HTR-8/SVneo (cell line): ENCODE measurements at regions not wholly inside any gene's neighbourhood (a gene's known extent, or its start where the extent isn't known, plus 50 kb on each side); places are given as distances from the start of the nearest gene placed in this dataset.

Experiments used
- DNase-seq: peaks from one replicate; pipeline ENCODE4 v3.0.0; 2011; ENCODE audit warnings: low spot score, mixed read lengths; ENCODE audit not compliant: insufficient read length
- FAIRE-seq: peaks from 2 replicates; lab custom pipeline; 2011; peaks lifted over from hg19 to GRCh38; lab: Jason Lieb, UNC

- DNase-seq (no peak), FAIRE-seq (no peak)
These were observed 143.2 kb downstream of the KIT start for GRCh38 chr4:54800831-54801530.

- FAIRE-seq (no peak), DNase-seq (no peak)
These were observed 136.8 kb downstream of the KIT start for GRCh38 chr4:54794579-54794978.

- FAIRE-seq: no peak
- DNase-seq: no peak
These were observed 136.2 kb downstream of the KIT start for GRCh38 chr4:54793856-54794422.
